ENCODE measurements at regions not wholly inside any gene's neighbourhood (a gene's known extent, or its start where the extent isn't known, plus 50 kb on each side); places are given as distances from the start of the nearest gene placed in this dataset.

DNA sequence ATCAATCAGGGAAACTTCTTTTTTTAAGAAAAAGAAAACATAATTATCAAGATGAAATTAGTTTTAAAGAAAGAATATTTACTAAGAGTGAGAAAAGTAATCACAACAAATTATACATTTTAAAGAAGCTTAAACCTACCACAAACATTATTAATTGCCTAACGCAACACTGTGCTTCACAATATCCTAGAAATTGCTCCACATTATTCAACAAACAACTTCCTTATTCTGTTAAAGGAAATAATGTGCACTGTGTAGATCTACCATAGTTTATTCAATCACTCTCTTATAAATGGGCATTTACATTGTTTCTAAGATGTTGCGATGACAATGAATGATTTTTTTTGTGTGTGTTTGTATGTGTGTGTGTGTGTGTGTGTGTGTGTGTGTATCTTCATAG is 525.9 kb upstream of the KCNMB2 start (continued):
- TF ChIP-seq, protein P1, sequence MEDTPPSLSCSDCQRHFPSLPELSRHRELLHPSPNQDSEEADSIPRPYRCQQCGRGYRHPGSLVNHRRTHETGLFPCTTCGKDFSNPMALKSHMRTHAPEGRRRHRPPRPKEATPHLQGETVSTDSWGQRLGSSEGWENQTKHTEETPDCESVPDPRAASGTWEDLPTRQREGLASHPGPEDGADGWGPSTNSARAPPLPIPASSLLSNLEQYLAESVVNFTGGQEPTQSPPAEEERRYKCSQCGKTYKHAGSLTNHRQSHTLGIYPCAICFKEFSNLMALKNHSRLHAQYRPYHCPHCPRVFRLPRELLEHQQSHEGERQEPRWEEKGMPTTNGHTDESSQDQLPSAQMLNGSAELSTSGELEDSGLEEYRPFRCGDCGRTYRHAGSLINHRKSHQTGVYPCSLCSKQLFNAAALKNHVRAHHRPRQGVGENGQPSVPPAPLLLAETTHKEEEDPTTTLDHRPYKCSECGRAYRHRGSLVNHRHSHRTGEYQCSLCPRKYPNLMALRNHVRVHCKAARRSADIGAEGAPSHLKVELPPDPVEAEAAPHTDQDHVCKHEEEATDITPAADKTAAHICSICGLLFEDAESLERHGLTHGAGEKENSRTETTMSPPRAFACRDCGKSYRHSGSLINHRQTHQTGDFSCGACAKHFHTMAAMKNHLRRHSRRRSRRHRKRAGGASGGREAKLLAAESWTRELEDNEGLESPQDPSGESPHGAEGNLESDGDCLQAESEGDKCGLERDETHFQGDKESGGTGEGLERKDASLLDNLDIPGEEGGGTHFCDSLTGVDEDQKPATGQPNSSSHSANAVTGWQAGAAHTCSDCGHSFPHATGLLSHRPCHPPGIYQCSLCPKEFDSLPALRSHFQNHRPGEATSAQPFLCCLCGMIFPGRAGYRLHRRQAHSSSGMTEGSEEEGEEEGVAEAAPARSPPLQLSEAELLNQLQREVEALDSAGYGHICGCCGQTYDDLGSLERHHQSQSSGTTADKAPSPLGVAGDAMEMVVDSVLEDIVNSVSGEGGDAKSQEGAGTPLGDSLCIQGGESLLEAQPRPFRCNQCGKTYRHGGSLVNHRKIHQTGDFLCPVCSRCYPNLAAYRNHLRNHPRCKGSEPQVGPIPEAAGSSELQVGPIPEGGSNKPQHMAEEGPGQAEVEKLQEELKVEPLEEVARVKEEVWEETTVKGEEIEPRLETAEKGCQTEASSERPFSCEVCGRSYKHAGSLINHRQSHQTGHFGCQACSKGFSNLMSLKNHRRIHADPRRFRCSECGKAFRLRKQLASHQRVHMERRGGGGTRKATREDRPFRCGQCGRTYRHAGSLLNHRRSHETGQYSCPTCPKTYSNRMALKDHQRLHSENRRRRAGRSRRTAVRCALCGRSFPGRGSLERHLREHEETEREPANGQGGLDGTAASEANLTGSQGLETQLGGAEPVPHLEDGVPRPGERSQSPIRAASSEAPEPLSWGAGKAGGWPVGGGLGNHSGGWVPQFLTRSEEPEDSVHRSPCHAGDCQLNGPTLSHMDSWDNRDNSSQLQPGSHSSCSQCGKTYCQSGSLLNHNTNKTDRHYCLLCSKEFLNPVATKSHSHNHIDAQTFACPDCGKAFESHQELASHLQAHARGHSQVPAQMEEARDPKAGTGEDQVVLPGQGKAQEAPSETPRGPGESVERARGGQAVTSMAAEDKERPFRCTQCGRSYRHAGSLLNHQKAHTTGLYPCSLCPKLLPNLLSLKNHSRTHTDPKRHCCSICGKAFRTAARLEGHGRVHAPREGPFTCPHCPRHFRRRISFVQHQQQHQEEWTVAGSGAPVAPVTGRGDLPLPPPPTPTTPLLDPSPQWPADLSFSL (CRISPR knock-in tag; IDR thresholded peaks at IDR 0.05) = no peak
- no peak for TF ChIP-seq HDAC6 (IDR thresholded peaks at IDR 0.05; ENCODE audit: low read depth, low read length)
- TF ChIP-seq, protein P2, sequence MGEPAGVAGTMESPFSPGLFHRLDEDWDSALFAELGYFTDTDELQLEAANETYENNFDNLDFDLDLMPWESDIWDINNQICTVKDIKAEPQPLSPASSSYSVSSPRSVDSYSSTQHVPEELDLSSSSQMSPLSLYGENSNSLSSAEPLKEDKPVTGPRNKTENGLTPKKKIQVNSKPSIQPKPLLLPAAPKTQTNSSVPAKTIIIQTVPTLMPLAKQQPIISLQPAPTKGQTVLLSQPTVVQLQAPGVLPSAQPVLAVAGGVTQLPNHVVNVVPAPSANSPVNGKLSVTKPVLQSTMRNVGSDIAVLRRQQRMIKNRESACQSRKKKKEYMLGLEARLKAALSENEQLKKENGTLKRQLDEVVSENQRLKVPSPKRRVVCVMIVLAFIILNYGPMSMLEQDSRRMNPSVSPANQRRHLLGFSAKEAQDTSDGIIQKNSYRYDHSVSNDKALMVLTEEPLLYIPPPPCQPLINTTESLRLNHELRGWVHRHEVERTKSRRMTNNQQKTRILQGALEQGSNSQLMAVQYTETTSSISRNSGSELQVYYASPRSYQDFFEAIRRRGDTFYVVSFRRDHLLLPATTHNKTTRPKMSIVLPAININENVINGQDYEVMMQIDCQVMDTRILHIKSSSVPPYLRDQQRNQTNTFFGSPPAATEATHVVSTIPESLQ (CRISPR knock-in tag; conservative IDR thresholded peaks at IDR 0.05) = no peak

DNA sequence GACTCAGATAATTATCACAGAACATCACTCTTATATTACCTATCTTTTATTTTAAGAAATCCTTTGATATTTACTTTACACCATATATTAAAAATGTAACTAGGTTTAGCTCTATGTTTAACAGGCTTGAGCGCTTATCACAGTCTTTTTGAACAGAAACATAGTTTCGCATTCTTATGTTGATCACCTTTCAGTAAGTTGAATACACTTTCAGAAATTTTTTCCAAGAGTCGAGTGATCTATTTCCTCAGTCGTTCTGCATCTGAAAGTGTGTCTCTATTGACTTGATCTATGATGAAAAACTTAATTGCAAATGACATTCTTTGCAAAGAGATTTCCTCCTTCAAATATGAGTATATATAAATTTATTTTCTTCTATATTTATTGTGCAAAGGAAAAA is 516.6 kb upstream of the KCNMB2 start:
- H3K27me3 ChIP-seq (ENCODE audit: control insufficient read depth in 1 of 2, insufficient read depth in 2 of 2, low read length in 2 of 2) = no peaks in the 10 kb centered on the region
- H3K4me2 ChIP-seq (ENCODE audit: low read depth, low read length) = no peak overlapping the region
- CTCF ChIA-PET (ENCODE audit: low intra/inter-chr PET ratio, low total read pairs) = no interaction called here
- FAIRE-seq (no peak), ATAC-seq (no peak), DNase-seq (ENCODE audit: low spot score) (no peak)
- H3K9me3 ChIP-seq (ENCODE audit: low read length) = no peaks in the 10 kb centered on the region
- H3K27ac ChIP-seq (ENCODE audit: extremely low read length, insufficient read depth, low read length) = no peak overlapping the region
- H3K36me3 ChIP-seq (replicated peaks in 1 of 2; ENCODE audit: control insufficient read depth in 1 of 2, insufficient read depth in 2 of 2, low read length in 2 of 2) = no peaks in the 10 kb centered on the region
- H4K20me1 ChIP-seq (ENCODE audit: insufficient read depth, low read length) = no peaks in the 10 kb centered on the region
- 56% methylated on average over 4 of the region's 4 CpGs for WGBS (ENCODE audit: low lambda C conversion rate)
- no peak overlapping the region for H2AFZ ChIP-seq (ENCODE audit: low read length)
- no TSS peak for BruUV-seq (replicated peaks)
- H3K4me1 ChIP-seq (ENCODE audit: insufficient read depth, low read length) = no peaks in the 10 kb centered on the region
- POLR2A ChIA-PET = no interaction called here
- H3K9ac ChIP-seq (ENCODE audit: insufficient read depth, low read depth, low read length) = no peak overlapping the region
- no peaks in the 10 kb centered on the region for H3K79me2 ChIP-seq (ENCODE audit: insufficient read depth, low read length)
- intact Hi-C loops (cut with micrococcal nuclease; ENCODE audit: unreplicated experiment) = no loop called here
- in situ Hi-C loops (cut with HindIII; ENCODE audit: extremely low pct_ligation_motif_present, low pct_unique_long_range_greater_than_20kb) = no loop called here
- H3K4me3 ChIP-seq (replicated peaks in 1 of 3; ENCODE audit: insufficient read depth in 1 of 3, low read depth in 2 of 3, low read length in 3 of 3) = no peak overlapping the region
- TF ChIP-seq, protein P3, sequence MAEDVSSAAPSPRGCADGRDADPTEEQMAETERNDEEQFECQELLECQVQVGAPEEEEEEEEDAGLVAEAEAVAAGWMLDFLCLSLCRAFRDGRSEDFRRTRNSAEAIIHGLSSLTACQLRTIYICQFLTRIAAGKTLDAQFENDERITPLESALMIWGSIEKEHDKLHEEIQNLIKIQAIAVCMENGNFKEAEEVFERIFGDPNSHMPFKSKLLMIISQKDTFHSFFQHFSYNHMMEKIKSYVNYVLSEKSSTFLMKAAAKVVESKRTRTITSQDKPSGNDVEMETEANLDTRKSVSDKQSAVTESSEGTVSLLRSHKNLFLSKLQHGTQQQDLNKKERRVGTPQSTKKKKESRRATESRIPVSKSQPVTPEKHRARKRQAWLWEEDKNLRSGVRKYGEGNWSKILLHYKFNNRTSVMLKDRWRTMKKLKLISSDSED (CRISPR knock-in tag; IDR thresholded peaks at IDR 0.05) = no peak
- TF ChIP-seq MAFG (CRISPR knock-in tag; IDR thresholded peaks at IDR 0.05) (no peak), BCL3 (CRISPR knock-in tag; IDR thresholded peaks at IDR 0.05) (no peak), ARID5B (CRISPR knock-in tag; IDR thresholded peaks at IDR 0.05) (no peak)
